CD4-positive, alpha-beta T cell treated with Interleukin-21 for 1 hour (primary cell): ENCODE measurements at regions not wholly inside any gene's neighbourhood (a gene's known extent, or its start where the extent isn't known, plus 50 kb on each side); places are given as distances from the start of the nearest gene placed in this dataset.
"Not testable (repeated sequence)": the region's sequence is repeated elsewhere in the genome, so short reads cannot be mapped to it uniquely, and the experiment has no call there.

ENCODE experiments used
- DNase-seq: peaks from one replicate; pipeline ENCODE4 v3.0.0-alpha.2; 2020

DNA sequence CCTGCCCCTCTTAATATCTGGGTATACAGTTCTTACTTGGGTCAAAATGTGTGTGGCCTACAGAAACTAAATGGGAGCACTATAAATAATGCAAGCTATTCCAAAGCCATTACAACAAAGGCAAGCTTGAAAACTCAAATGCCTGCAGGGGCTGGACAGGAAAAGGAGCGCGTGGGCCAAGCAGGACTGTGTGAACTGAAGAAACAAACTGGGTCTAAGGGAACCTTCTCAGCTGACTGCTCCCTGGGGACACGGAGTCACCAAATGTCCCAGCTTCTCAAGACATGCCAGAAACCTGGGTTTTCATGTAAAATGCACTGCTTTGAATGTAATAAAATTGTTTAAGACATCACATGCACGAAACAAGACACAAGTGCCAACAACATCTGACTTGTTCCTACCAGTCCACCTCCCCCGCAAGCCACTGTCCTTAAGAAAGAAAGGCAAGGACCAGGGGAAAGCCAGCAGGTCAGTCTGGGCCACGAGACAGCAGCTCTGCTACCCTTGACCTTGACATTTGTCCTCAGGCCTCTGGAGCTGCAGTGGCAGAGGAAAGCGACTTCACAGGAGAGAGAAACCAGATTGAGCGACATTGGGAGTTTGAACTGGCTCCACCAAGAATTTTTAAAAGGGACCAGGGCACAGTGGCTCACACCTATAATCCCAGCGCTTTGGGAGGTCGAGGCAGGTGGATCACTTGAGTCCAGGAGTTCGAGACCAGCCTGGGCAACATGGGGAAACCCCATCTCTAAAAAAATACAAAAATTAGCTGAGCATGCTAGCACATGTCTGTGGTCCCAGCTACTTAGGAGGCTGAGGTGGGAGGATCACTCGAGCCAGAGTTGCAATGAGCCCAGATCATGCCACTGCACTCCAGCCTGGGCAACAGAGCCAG, 89.7 kb upstream of the SH3BP4 start:
- no peak for DNase-seq

GRCh38 chr2:234859330-234859872, 92.4 kb upstream of the SH3BP4 start:
- not testable (repeated sequence) for DNase-seq

DNA sequence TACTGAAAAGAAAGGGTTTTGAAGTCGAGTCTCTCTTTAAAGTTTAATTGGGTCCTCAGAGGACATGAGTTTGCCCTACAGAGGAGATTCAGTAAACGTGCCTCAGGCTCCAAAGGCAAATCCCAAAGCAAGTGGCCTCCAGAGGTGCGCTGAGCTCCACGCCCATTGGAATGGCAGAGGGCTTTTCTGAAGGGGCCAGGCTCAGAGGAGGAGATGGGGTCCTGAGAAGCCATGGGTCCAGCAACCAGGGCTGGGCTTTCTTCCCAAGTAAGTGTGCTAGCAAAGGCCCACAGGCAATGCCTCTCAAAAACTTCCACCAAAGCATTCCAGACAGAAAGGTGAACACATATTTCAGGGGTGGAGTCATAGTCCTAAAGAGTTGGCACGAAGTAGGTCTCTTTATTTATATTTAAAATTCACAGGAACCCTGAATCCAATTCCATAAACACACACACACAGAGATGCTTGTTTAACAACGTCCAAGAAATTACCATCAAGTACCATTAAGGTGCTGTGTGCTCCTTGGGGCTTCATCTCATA, 93.0 kb upstream of the SH3BP4 start:
- no peak for DNase-seq

DNA sequence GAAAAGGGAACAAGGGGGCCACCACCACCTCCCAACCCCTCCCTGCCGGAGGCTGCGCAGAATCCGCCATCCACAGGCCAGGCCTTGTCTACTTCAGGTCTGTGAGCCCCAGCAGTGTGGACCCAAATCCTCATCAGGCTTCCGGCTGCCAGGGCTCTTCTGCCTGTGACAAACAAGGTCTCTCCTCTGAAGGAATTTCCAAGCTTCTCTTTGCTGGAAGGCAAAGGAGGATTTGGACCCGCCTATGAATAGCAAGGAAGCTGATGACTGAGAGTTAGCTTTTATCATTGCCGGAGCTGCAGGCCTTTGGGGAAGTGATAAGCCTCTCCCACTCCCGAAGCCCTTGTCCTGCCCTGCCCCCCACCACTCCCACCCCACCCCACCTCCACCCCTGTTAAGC, 93.7 kb upstream of the SH3BP4 start:
- DNase-seq, result no peak

DNA sequence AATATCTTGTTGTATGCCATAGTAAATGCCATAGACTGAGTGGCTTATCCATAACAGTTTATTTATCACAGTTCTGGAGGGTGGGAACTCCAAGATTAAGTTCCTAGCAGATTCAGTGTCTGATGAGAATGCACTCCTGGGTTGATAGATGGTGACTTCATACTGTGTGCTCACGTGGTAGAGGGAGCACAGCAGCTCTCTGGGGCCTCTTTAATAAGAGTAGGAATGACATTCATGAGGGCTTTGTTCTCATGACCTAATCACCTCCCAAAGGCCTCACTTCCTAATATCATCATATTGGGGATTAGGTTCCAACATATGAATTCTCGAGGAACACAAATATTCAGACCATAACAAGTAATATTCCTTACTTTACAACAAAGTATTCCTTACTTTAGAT, 98.1 kb upstream of the SH3BP4 start:
- no peak for DNase-seq

GRCh38 chr2:234852941-234853340, 98.9 kb upstream of the SH3BP4 start:
- no peak for DNase-seq

DNA sequence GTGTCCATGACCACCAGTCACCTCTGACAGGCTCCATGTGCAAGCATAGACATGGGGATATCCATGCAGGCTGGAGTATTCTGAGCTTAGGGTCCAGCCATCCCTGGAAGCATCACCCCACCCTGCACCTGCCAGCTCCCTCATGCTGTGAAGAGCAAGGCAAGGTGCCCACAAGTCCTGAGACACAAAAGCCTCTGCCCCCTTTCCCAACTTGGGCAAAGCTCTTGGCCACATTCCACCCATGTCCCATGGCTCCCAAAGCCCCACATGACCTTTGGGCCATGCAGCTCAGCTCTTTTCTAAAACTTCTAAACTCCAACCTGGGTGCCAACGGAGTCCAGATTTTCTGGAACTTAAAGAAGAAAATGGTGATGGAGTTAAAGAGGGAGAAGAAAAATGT, 99.8 kb upstream of the SH3BP4 start:
- no peak for DNase-seq

- no peak for DNase-seq
Observed at GRCh38 chr2:234851451-234851850, 100.4 kb upstream of the SH3BP4 start.

DNA sequence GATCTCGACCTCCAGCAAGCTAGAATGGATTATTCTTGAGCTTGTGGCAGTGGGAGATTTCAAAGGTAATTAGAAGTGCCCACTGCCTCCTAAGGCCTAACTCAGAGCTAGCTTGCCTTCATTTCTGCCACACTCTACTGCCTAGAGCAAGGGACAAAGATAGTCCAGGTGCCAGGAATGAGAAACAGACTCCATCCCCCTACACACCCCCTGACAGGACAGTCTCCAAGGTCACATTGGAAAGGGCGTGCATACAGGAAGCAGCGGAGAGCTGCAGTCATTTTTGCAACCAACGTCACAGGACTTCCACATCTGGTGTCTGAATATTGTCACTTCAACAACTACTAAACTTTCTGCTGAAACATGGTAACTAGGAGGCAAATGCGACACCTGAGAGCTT, 101.0 kb upstream of the SH3BP4 start:
- no peak for DNase-seq

DNA sequence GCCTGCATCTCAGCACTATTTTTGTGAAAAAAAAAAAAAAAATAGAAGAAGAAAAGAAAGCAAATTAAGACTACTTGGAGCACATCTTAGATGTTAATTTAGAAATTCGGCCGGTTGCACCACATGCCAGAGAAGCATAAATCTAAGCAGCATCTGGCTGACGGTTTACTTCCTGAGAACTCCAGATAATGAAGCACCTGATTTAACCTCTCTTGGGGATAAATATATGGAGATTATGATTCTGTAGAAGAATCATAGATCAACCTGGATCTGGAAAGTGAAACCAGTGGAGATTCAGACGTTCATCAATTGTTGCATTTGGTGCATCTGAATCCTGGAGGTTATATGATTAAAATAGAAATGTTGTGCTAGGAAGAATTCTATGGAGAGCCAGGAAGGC, 102.1 kb upstream of the SH3BP4 start:
- DNase-seq, result no peak

DNA sequence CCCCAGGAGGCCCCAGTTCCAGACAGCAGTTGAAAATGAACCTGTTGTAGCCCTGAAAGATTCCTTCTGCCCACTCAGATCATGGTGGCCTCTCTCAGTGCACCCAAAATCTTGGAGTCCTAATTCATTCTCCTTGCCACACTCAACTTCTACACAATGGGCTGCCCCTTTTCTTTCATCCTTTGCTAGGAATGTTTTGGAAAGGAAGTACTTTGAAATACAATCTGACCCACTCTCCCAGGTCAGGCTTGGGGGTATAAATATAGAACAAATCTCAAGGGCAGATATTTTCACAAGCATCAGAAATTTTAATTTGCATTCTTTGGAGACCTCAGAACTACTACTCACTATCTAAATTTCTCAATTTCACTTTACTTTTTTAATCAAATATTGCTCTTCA, 103.2 kb upstream of the SH3BP4 start:
- no peak for DNase-seq

DNA sequence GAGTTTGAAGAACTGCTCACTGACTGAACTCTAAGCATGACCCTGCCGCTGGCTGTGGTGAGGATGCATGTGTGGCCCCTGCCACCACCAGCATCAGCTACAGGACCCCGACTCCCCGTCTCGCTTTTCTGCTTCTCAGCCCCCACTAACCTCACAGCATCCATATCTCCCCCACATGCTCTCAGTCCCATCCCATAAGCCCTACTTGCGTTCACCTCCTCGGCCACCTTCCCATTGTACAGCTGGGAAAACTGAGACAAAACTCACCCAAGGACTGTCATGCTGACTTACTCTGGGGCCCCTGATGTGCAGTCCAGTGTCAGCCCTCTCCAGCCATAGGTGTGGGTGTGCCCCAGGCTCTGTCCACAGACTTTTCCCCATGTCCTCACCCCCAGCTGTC, 104.2 kb upstream of the SH3BP4 start:
- no peak for DNase-seq

DNA sequence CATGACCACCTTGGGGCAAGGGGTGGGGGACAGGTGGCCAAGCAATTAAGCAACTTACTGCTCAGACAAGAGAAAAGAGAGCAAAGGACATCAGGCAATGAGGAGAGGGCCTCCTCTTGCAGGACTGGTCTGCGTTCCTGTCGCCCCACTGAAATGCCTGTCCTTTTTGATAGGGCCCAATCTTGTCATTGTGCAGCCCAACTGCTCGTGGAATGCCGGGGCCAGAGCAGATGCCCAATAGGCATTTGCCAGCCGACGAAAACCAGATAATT, 104.5 kb upstream of the SH3BP4 start:
- no peak for DNase-seq

- DNase-seq, result no peak
Observed at GRCh38 chr2:234846599-234847363, 105.0 kb upstream of the SH3BP4 start.

DNA sequence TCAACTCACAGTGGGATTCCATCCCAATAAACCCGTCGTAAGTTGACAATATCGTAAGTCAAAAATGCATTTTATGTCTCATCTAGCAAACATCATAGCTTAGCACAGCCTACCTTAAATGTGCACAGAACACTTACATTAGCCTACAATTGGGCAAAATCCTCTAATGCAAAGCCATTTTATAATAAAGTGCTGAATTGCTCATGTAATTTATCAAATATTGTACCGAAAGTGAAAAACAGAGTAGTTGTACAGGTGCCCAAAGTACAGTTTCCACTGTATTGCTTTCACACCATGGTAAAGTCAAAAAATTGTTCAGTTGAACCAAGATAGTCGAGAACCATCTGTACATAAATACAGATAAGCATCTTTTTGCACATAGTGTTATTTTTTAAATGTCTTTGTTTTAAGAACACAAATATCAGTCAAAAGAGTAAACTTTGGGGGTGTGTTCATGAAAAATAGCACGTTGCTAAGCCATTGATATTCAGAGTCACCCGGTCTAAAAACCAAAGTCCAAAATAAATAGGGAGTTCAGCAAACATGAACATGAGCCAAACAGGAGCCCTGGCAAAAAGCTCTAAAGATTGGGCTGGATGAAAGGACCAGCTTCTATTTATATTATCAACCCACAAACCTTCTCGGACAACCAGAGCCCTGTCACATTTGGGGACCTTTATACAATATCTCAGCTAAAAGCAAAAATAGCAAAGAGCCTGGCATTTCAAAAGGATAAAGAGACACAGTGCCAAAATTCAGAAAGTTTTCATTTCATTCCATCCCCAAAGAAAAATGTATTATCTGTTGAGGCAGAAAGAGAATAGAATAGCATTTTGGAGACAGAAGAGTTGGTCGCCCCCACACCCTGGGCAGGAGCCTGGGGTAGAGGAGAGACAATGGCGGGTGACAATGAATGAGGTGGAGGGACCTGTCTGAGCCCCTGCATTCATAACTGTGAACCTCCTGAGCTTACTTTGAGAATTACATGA, 105.9 kb upstream of the SH3BP4 start:
- no peak for DNase-seq

- no peak for DNase-seq
Observed at GRCh38 chr2:234843411-234843810, 108.4 kb upstream of the SH3BP4 start.

DNA sequence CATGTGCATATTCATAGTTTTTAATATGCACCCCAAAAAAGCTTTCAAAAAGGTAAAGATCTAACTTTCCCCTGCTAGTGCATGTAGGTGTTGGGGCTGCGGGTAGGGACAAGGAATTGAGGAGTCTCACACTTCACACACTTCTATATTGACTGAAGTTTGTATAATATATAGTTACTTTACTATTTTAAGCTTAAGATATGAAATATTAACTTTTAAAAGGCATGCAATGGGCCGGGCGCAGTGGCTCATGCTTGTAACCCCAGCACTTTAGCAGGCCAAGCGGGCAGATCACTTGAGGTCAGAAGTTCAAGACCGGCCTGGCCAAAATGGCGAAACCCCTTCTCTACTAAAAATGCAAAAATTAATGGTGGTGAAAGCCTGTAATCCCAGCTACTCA, 109.1 kb upstream of the SH3BP4 start:
- no peak for DNase-seq

DNA sequence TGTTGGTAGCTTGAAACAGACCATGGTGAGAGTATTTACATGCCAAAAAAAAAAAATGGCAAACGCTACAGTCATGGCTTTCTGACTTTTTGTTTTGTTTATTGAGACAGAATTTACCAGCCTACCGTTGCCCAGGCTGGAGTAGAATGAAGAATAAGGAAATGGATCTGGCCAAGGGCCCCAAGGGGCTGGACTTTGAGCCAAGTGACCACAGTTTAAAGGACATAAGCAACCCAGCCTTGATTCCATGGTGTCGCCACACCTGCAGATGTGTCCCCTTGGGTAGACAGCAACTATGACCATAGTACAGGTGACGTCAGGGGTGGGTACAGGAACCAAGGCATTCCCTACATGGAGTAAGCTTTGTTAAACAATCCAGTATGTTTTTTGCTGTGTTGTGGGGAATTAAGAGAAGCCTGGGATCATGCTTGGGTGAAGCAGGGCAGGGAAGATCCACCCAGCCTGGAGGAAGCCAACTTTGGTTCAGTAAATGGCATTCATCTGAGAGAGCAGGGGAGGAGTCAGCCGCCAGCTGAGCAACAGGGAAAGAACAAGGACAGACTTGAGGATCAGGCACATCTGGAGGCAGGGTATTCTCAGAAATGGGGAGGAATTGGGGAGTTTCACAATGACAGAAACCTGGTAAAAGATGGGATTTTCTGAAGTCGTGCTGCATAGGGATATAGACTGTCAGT, 110.3 kb upstream of the SH3BP4 start:
- no peak for DNase-seq

GRCh38 chr2:234840336-234840735, 111.5 kb upstream of the SH3BP4 start:
- DNase-seq, result no peak

GRCh38 chr2:234839285-234839684, 112.5 kb upstream of the SH3BP4 start:
- DNase-seq, result no peak

DNA sequence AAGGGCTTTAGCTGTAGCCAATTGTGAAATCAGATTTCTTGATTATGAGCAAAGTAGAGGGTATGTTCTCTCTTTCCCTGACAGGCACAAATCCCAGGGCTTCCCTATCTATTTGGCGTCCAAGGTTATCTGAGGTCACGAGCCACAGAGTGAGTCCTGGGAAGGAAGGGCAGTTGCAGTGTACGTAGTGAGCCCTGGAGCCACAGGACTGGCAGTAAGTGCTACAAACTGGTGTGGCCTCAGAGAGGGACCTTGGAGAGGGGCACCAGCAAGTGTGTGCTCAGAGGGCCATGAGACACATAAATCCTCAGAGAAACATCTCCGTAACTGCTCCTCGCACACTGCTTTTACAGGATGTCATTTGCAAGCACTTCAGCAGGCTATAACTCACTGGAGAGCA, 115.5 kb upstream of the SH3BP4 start:
- no peak for DNase-seq

GRCh38 chr2:234835738-234836137, 116.1 kb upstream of the SH3BP4 start:
- no peak for DNase-seq
